ENCODE measurements at regions not wholly inside any gene's neighbourhood (a gene's known extent, or its start where the extent isn't known, plus 50 kb on each side); places are given as distances from the start of the nearest gene placed in this dataset.

DNA sequence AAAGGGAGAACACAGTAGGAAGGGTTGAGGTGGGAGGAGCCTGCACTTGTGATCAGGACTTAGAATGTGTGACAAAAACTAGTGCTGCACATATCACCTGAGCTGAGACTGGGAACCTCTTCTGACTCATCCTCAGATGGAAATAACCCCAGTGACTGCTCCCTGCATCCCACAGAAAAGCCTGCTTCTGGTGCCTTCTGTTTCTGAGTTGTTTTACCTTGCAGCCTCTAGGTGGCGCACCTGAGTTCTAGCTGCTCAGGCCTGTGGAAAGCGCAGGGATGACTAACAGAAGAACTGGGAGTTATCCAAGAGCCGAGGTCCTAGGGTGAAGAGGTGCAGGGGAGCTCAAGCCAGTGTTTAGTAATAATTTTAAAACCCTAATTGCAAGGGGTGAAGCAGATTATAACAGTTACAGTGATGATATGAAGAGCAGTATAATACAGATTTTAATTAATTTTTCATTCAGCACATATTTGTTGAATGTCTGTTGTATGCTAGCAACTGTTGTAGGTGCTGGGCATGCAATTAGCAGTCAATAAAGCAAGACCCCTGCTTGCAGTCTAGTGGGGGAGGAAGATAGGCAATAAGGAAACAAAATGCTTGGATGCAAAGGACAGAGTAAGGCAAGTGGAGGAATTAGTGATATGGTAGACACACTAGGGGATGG lies 302.5 kb downstream of the DHX35 start:
- Histone ChIP-seq H3K4me3 (no peak overlapping the region), H3K9me3 (no peaks in the 10 kb centered on the region), H3K27ac (no peak overlapping the region), H3K27me3 (no peaks in the 10 kb centered on the region), H3K36me3 (no peaks in the 10 kb centered on the region), H3K4me1 (no peaks in the 10 kb centered on the region)
- TF ChIP-seq, protein P1, sequence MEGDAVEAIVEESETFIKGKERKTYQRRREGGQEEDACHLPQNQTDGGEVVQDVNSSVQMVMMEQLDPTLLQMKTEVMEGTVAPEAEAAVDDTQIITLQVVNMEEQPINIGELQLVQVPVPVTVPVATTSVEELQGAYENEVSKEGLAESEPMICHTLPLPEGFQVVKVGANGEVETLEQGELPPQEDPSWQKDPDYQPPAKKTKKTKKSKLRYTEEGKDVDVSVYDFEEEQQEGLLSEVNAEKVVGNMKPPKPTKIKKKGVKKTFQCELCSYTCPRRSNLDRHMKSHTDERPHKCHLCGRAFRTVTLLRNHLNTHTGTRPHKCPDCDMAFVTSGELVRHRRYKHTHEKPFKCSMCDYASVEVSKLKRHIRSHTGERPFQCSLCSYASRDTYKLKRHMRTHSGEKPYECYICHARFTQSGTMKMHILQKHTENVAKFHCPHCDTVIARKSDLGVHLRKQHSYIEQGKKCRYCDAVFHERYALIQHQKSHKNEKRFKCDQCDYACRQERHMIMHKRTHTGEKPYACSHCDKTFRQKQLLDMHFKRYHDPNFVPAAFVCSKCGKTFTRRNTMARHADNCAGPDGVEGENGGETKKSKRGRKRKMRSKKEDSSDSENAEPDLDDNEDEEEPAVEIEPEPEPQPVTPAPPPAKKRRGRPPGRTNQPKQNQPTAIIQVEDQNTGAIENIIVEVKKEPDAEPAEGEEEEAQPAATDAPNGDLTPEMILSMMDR (IDR thresholded peaks at IDR 0.05), result peak; percentile 51 to 60 (median 51)
- TF ChIP-seq POLR2AphosphoS5 (IDR thresholded peaks at IDR 0.05; ENCODE audit: insufficient read depth in 1 of 2, low read depth in 1 of 2), result no peak
- TF ChIP-seq POLR2A (IDR thresholded peaks at IDR 0.05), result no peak
- intact Hi-C loops (cut with DNase I), result no loop called here
- no peak for DNase-seq (ENCODE audit: extremely low spot score in 2 of 2)

DNA sequence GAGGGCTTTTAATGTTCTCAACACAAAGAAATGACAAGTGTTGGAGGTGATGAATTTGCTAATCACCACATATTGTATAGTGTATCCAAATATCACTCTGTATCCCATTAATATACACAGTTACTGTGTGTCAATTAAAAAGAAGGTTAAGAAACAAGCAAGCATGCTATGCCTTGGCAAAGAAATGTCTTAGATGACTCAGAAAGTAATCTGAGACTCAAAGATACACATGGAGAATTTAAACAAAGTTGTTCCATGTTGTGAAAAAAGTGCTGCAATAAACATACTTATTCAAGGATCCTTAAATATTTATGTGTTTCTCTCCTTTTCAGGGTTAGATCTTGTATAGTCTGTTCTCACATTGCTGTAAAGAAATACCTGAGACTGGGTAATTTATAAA lies 300.9 kb downstream of the DHX35 start:
- TF ChIP-seq POLR2A (IDR thresholded peaks at IDR 0.05) (no peak), POLR2AphosphoS5 (IDR thresholded peaks at IDR 0.05; ENCODE audit: insufficient read depth in 1 of 2, low read depth in 1 of 2) (no peak)
- TF ChIP-seq, protein P1 (IDR thresholded peaks at IDR 0.05), result no peak
- no peak overlapping the region for H3K4me3 ChIP-seq
- H3K4me1 ChIP-seq, result no peaks in the 10 kb centered on the region
- no peaks in the 10 kb centered on the region for H3K9me3 ChIP-seq
- DNase-seq (ENCODE audit: extremely low spot score in 2 of 2), result no peak
- no peak overlapping the region for H3K27ac ChIP-seq
- H3K36me3 ChIP-seq, result no peaks in the 10 kb centered on the region
- no peaks in the 10 kb centered on the region for H3K27me3 ChIP-seq
- intact Hi-C loops (cut with DNase I), result no loop called here

DNA sequence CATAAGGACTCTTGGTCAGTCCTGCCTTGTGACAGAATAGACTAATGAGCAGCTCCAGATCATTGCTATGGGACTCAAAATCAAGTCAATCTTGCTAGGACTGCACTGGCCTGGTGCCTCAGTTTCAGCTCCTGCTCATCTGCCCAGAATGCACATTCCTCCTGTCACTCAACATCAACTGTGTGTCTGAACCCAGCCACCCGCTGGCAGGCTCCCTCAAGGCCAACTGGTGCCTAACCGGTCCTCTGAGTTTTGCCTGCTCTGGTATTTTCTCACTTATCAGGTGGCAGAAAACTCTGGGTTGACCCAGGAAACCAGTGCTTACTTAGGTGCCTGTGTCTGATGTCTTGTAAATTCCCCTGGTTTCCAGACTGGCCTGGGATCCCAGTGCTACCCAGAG lies 297.7 kb downstream of the DHX35 start:
- Histone ChIP-seq H3K9me3 (no peaks in the 10 kb centered on the region), H3K4me1 (no peaks in the 10 kb centered on the region), H3K36me3 (no peaks in the 10 kb centered on the region), H3K27ac (no peak overlapping the region), H3K4me3 (no peak overlapping the region), H3K27me3 (no peaks in the 10 kb centered on the region)
- intact Hi-C loops (cut with DNase I), result no loop called here
- no peak for DNase-seq (ENCODE audit: extremely low spot score in 2 of 2)
- TF ChIP-seq POLR2AphosphoS5 (IDR thresholded peaks at IDR 0.05; ENCODE audit: insufficient read depth in 1 of 2, low read depth in 1 of 2) (no peak), POLR2A (IDR thresholded peaks at IDR 0.05) (no peak)
- TF ChIP-seq, protein P1 (IDR thresholded peaks at IDR 0.05), result no peak

DNA sequence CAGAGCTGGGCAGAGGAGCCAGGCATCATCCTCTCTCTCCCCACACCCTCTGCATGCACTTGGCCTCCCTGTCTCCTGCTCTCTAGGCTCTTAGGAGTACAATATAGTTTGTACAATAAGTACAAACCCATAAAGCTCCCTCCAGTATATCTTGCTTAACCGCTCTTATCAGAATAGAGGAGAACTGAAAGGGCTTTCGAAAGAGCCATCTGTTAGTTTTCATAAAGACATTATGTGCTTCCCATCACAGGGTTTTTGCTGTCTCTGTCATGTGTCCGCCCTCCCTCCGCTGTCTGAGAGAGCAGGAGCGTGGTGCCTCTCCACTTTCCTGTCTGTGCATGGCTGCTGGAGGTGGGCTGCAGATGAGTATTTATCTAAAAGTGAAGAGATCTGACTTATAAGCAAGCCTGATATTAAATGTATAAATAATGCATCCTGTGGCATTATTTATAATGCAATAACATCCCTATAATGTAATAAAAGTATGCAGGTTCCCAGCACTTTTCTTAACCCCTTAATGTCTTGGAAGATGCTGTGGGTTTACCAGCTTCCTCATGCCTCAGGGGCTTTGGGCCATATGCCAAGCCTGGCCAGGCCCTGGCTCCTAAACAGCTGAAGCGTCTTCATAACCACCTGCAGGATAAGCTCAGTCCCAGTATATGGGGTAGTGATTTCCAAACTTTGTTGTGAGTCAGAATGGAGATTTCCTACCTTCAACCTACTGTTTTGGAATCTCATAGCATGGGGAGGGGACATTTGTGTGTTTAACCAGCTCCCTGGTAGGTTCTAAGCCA lies 297.1 kb downstream of the DHX35 start:
- Histone ChIP-seq H3K36me3 (no peaks in the 10 kb centered on the region), H3K27ac (no peak overlapping the region), H3K9me3 (no peaks in the 10 kb centered on the region), H3K4me1 (no peaks in the 10 kb centered on the region), H3K4me3 (no peak overlapping the region), H3K27me3 (no peaks in the 10 kb centered on the region)
- TF ChIP-seq POLR2AphosphoS5 (IDR thresholded peaks at IDR 0.05; ENCODE audit: insufficient read depth in 1 of 2, low read depth in 1 of 2) (no peak), POLR2A (IDR thresholded peaks at IDR 0.05) (no peak)
- TF ChIP-seq, protein P1 (IDR thresholded peaks at IDR 0.05), result no peak
- no peak for DNase-seq (ENCODE audit: extremely low spot score in 2 of 2)
- intact Hi-C loops (cut with DNase I), result no loop called here

DNA sequence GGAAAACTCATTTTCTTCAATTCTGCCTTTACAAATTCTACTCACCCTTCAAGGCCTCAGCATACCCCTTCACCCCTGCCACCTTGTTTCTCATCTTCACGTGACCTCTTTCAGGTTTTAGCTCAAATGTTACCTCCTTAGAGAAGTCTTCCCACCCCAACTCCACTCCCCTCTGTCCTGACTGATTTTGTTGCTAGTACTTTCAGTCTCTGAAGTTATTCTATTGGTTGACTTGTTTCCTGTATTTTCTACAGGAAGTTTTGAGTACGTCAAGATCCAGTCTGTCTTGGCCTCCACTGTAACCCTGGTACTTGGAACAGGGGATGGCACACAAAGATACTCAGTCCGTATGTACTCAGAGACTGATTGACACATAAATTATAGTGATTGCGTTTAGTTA lies 296.1 kb downstream of the DHX35 start:
- Histone ChIP-seq H3K4me1 (no peaks in the 10 kb centered on the region), H3K4me3 (no peak overlapping the region), H3K9me3 (no peaks in the 10 kb centered on the region), H3K36me3 (no peaks in the 10 kb centered on the region), H3K27ac (no peak overlapping the region), H3K27me3 (no peaks in the 10 kb centered on the region)
- TF ChIP-seq POLR2AphosphoS5 (IDR thresholded peaks at IDR 0.05; ENCODE audit: insufficient read depth in 1 of 2, low read depth in 1 of 2), result no peak
- TF ChIP-seq, protein P1 (IDR thresholded peaks at IDR 0.05), result no peak
- intact Hi-C loops (cut with DNase I), result no loop called here
- DNase-seq (ENCODE audit: extremely low spot score in 2 of 2), result no peak
